ENCODE measurements at regions not wholly inside any gene's neighbourhood (a gene's known extent, or its start where the extent isn't known, plus 50 kb on each side); places are given as distances from the start of the nearest gene placed in this dataset.
"Not testable (repeated sequence)": the region's sequence is repeated elsewhere in the genome, so short reads cannot be mapped to it uniquely, and the experiment has no call there.

DNA sequence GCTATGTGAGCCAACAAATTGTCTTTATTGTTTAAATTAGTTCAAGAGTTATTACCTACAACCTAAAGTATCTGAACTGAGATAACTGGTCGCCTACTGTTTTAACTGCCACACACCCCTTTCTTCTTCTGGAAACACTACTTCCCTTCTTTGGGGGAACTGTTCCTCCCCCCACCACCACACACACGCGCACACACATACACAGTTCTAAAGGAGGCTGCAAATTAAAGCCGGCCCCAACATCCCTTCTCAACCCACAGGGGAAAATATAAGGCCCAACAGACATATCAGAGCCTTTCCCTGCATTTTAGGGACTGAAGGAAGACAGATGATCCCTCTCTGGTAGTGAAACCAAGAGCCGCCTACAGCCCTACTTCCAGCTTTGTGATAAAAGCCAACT, 348.0 kb upstream of the JARID2 start:
- TF ChIP-seq ZNF462 (CRISPR knock-in tag; IDR thresholded peaks at IDR 0.05) = no peak
- TF ChIP-seq, protein P1, sequence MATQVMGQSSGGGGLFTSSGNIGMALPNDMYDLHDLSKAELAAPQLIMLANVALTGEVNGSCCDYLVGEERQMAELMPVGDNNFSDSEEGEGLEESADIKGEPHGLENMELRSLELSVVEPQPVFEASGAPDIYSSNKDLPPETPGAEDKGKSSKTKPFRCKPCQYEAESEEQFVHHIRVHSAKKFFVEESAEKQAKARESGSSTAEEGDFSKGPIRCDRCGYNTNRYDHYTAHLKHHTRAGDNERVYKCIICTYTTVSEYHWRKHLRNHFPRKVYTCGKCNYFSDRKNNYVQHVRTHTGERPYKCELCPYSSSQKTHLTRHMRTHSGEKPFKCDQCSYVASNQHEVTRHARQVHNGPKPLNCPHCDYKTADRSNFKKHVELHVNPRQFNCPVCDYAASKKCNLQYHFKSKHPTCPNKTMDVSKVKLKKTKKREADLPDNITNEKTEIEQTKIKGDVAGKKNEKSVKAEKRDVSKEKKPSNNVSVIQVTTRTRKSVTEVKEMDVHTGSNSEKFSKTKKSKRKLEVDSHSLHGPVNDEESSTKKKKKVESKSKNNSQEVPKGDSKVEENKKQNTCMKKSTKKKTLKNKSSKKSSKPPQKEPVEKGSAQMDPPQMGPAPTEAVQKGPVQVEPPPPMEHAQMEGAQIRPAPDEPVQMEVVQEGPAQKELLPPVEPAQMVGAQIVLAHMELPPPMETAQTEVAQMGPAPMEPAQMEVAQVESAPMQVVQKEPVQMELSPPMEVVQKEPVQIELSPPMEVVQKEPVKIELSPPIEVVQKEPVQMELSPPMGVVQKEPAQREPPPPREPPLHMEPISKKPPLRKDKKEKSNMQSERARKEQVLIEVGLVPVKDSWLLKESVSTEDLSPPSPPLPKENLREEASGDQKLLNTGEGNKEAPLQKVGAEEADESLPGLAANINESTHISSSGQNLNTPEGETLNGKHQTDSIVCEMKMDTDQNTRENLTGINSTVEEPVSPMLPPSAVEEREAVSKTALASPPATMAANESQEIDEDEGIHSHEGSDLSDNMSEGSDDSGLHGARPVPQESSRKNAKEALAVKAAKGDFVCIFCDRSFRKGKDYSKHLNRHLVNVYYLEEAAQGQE (IDR thresholded peaks at IDR 0.05; ENCODE audit: unreplicated experiment) = no peak
- TF ChIP-seq ZNF331 (CRISPR knock-in tag; IDR thresholded peaks at IDR 0.05; ENCODE audit: low read depth) = no peak
- no peak for TF ChIP-seq JUNB (IDR thresholded peaks at IDR 0.05; ENCODE audit: unreplicated experiment)
- TF ChIP-seq ZNF114 (CRISPR knock-in tag; IDR thresholded peaks at IDR 0.05) = no peak
- no peak for TF ChIP-seq STAT1 (IDR thresholded peaks at IDR 0.05; ENCODE audit: unreplicated experiment)
- TF ChIP-seq NANOG (IDR thresholded peaks at IDR 0.05; ENCODE audit: borderline replicate concordance) = no peak
- TF ChIP-seq, protein P2, sequence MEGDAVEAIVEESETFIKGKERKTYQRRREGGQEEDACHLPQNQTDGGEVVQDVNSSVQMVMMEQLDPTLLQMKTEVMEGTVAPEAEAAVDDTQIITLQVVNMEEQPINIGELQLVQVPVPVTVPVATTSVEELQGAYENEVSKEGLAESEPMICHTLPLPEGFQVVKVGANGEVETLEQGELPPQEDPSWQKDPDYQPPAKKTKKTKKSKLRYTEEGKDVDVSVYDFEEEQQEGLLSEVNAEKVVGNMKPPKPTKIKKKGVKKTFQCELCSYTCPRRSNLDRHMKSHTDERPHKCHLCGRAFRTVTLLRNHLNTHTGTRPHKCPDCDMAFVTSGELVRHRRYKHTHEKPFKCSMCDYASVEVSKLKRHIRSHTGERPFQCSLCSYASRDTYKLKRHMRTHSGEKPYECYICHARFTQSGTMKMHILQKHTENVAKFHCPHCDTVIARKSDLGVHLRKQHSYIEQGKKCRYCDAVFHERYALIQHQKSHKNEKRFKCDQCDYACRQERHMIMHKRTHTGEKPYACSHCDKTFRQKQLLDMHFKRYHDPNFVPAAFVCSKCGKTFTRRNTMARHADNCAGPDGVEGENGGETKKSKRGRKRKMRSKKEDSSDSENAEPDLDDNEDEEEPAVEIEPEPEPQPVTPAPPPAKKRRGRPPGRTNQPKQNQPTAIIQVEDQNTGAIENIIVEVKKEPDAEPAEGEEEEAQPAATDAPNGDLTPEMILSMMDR (conservative IDR thresholded peaks at IDR 0.05; ENCODE audit: low read depth in 2 of 2) = no peak
- TF ChIP-seq EZH2 (IDR thresholded peaks at IDR 0.05; ENCODE audit: low read depth, unreplicated experiment) = no peak
- H3K4me1 ChIP-seq (ENCODE audit: insufficient read depth) = no peaks in the 10 kb centered on the region
- no peak overlapping the region for H3K4me3 ChIP-seq
- no peak overlapping the region for H3K27ac Mint-ChIP-seq
- no peaks in the 10 kb centered on the region for H4K20me1 ChIP-seq (replicated peaks; ENCODE audit: insufficient read depth)
- peaks cover 16% of the 10 kb centered on the region; the same call in 1 of the 2 replicates for H3K9me2 ChIP-seq (ENCODE audit: insufficient read depth)
- no peak overlapping the region for H3K27ac ChIP-seq (ENCODE audit: low read depth)
- H2AFZ ChIP-seq = no peak overlapping the region
- H3K36me3 ChIP-seq (ENCODE audit: insufficient read depth) = no peaks in the 10 kb centered on the region; the same call in 1 of the 2 replicates
- DNase-seq (ENCODE audit: low spot score) = no peak
- peaks cover 38% of the 10 kb centered on the region for H3K9me3 Mint-ChIP-seq
- H3K79me2 ChIP-seq (replicated peaks; ENCODE audit: insufficient read depth) = peaks cover 5% of the 10 kb centered on the region; the same call in 1 of the 2 replicates
- no peaks in the 10 kb centered on the region for H3K27me3 ChIP-seq (ENCODE audit: insufficient read depth)
- no peaks in the 10 kb centered on the region for H3F3A ChIP-seq (replicated peaks; ENCODE audit: low read depth)
- no peak for ATAC-seq
- H3K4me2 ChIP-seq = no peak overlapping the region
- H3K4me3 Mint-ChIP-seq = no peak overlapping the region
- peaks cover 7% of the 10 kb centered on the region for H3K27me3 Mint-ChIP-seq (ENCODE audit: insufficient read depth, low read depth, poor library complexity)
- H3K4me1 Mint-ChIP-seq = 0 out of 3 replicates have a peak, but pooled peaks cover 4% of the 10 kb centered on the region
- H3K36me3 Mint-ChIP-seq (ENCODE audit: low read depth) = peaks cover 28% of the 10 kb centered on the region

DNA sequence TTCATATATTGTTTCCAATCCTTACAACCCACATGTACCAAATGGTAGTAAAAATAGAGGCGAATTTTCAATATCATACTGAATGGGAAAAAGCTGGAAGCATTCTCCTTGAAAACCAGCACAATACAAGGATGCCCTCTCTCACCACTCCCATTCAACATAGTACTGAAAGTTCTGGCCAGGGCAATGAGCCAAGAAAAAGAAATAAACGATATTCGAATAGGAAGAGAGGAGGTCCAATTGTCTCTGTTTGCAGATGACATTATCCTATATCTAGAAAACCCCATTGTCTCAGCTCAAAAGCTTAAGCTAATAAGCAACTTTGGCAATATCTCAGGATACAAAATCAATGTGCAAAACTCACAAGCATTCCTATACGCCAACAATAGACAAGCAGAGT, 346.4 kb upstream of the JARID2 start:
- not testable (repeated sequence) for H3K4me2 ChIP-seq; H3K9me2 ChIP-seq (ENCODE audit: insufficient read depth); H3K4me1 ChIP-seq (ENCODE audit: insufficient read depth); ATAC-seq; H3K27me3 ChIP-seq (ENCODE audit: insufficient read depth); H3K27ac ChIP-seq (ENCODE audit: low read depth); H3K36me3 ChIP-seq (ENCODE audit: insufficient read depth); H4K20me1 ChIP-seq (replicated peaks; ENCODE audit: insufficient read depth); H3F3A ChIP-seq (replicated peaks; ENCODE audit: low read depth); H3K4me3 Mint-ChIP-seq; H3K4me1 Mint-ChIP-seq; H3K27me3 Mint-ChIP-seq (ENCODE audit: insufficient read depth, low read depth, poor library complexity); H3K4me3 ChIP-seq; DNase-seq (ENCODE audit: low spot score); H3K27ac Mint-ChIP-seq; H3K79me2 ChIP-seq (replicated peaks; ENCODE audit: insufficient read depth); H2AFZ ChIP-seq
- Mint-ChIP-seq H3K36me3 (ENCODE audit: low read depth) (peaks cover 14% of the 10 kb centered on the region), H3K9me3 (peaks cover 23% of the 10 kb centered on the region; the same call in 2 of the 3 replicates)
